ENCODE measurements at regions not wholly inside any gene's neighbourhood (a gene's known extent, or its start where the extent isn't known, plus 50 kb on each side); places are given as distances from the start of the nearest gene placed in this dataset.

- no peaks in the 10 kb centered on the region for H3K9me3 ChIP-seq
- no peaks in the 10 kb centered on the region for H3K27me3 ChIP-seq
- no peak overlapping the region for H3K4me3 ChIP-seq
- H3K36me3 ChIP-seq, result no peaks in the 10 kb centered on the region
- no peaks in the 10 kb centered on the region for H3K4me1 ChIP-seq
- TF ChIP-seq CTCF (IDR thresholded peaks at IDR 0.05), result no peak
- TF ChIP-seq POLR2A (IDR thresholded peaks at IDR 0.05), result no peak
- DNase-seq, result no peak
- intact Hi-C loops (cut with DNase I; ENCODE audit: low total_unique reads), result no loop called here
- H3K27ac ChIP-seq, result no peak overlapping the region
Observed at GRCh38 chr2:185239491-185239890, 499.1 kb upstream of the FSIP2 start.

GRCh38 chr2:185240796-185241195 lies 497.8 kb upstream of the FSIP2 start:
- H3K4me1 ChIP-seq, result no peaks in the 10 kb centered on the region
- no peak for TF ChIP-seq POLR2A (IDR thresholded peaks at IDR 0.05)
- TF ChIP-seq CTCF (IDR thresholded peaks at IDR 0.05), result no peak
- H3K27ac ChIP-seq, result no peak overlapping the region
- H3K9me3 ChIP-seq, result no peaks in the 10 kb centered on the region
- DNase-seq, result no peak
- intact Hi-C loops (cut with DNase I; ENCODE audit: low total_unique reads), result no loop called here
- no peaks in the 10 kb centered on the region for H3K27me3 ChIP-seq
- no peak overlapping the region for H3K4me3 ChIP-seq
- H3K36me3 ChIP-seq, result no peaks in the 10 kb centered on the region

- intact Hi-C loops (cut with DNase I; ENCODE audit: low total_unique reads), result no loop called here
- Histone ChIP-seq H3K4me3 (no peak overlapping the region), H3K27me3 (no peaks in the 10 kb centered on the region), H3K27ac (no peak overlapping the region), H3K36me3 (no peaks in the 10 kb centered on the region), H3K9me3 (no peaks in the 10 kb centered on the region), H3K4me1 (no peaks in the 10 kb centered on the region)
- TF ChIP-seq POLR2A (IDR thresholded peaks at IDR 0.05) (no peak), CTCF (IDR thresholded peaks at IDR 0.05) (no peak)
- no peak for DNase-seq
Observed at GRCh38 chr2:185241556-185241955, 497.0 kb upstream of the FSIP2 start.

- Histone ChIP-seq H3K27me3 (no peaks in the 10 kb centered on the region), H3K27ac (no peak overlapping the region), H3K4me1 (no peaks in the 10 kb centered on the region), H3K9me3 (no peaks in the 10 kb centered on the region), H3K4me3 (no peak overlapping the region), H3K36me3 (no peaks in the 10 kb centered on the region)
- TF ChIP-seq POLR2A (IDR thresholded peaks at IDR 0.05), result no peak
- TF ChIP-seq CTCF (IDR thresholded peaks at IDR 0.05), result no peak
- intact Hi-C loops (cut with DNase I; ENCODE audit: low total_unique reads), result no loop called here
- DNase-seq, result no peak
Observed at GRCh38 chr2:185242462-185242861, 496.1 kb upstream of the FSIP2 start.

GRCh38 chr2:185245216-185245615 lies 493.4 kb upstream of the FSIP2 start:
- DNase-seq, result no peak
- Histone ChIP-seq H3K27me3 (no peaks in the 10 kb centered on the region), H3K9me3 (no peaks in the 10 kb centered on the region), H3K4me3 (no peak overlapping the region), H3K36me3 (no peaks in the 10 kb centered on the region), H3K4me1 (no peaks in the 10 kb centered on the region), H3K27ac (no peak overlapping the region)
- intact Hi-C loops (cut with DNase I; ENCODE audit: low total_unique reads), result no loop called here
- no peak for TF ChIP-seq CTCF (IDR thresholded peaks at IDR 0.05)
- no peak for TF ChIP-seq POLR2A (IDR thresholded peaks at IDR 0.05)

Data from uterus (tissue), 3 donors.